Activated gamma-delta T cell treated with Interleukin-2 at 50 U/mL for 16 hours (primary cell): ENCODE measurements at regions not wholly inside any gene's neighbourhood (a gene's known extent, or its start where the extent isn't known, plus 50 kb on each side); places are given as distances from the start of the nearest gene placed in this dataset.

ENCODE experiments used
- DNase-seq: peaks from one replicate; pipeline ENCODE4 v3.0.0-alpha.2; 2020

DNA sequence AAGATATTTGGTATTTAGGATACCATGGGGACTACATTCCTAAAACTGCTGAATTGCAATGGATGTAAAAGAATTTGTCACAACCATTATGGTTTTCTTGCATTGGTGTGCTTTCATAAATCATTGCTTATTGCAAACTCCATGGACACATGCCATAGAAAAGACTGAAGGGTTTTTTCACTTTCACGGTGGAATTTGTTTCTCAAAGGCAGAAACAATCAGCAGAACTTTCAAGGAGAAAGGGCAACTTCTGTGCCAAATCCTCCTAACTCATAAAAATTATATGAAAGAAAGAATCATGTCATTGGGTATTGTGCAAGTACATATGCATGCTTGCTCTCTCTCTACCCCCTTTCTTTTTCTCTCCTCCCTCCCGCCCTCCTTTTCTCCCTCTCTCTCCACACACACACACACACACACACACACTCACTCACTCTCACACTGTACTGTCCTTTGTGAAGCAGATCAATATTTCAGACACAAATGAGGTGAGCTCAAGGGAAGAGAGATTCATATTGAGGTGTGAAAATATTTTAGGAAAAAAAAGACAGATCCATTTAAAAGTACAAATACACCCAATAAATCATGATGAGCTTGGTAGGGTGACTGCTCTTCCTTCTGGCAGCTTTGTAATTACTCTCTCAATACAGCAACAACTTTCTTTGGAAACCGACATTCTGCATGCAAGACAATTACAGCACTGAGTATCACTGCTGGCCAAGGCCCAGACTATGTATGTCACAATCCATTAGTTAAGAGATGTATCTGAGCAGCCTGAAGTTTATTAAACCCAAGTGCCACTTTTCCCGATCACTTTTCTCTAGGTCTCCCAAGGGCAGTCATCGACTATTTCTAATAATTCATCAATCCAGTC, 492.6 kb downstream of the TUSC7 start:
- DNase-seq = no peak

DNA sequence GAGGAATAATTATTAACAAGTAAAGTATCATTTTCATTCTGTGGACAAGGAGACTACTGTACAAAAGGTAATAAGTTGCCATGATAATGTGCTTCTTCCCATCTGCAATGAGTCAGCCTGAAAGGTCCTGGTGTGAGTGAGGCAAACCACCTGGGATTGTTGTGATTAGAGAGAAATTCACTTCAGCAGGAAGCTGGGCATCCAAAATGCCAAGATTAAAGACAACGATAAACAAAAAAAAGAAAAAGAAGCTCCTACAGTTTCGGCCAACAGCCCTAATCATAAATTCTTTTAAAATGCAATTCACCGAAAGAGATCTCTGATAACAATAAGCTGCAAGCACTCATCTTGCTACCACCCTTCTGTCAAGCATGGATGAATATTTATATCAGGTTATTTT, 507.8 kb downstream of the TUSC7 start:
- DNase-seq = no peak

- DNase-seq = no peak
These were observed 508.3 kb downstream of the TUSC7 start for GRCh38 chr3:117217760-117218316.

DNA sequence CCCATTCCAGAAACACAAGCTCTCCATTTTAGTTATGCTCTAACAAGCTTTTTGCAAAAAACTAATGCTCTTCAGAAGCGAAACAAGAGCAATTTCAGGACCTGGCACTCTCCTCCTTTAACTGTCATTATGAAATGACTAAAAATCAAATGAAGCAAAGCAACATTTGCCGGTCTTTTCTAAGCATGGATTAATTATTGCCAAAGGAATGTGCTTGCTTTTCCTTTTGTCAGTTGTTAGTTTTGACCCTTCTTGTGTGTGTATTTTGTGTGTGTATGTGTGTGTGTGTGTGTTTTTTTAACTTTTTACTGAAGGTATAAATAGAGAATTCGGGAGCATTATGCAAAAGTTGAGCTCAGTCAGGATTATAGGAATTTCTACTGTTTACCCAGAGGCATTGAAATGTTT, 509.1 kb downstream of the TUSC7 start:
- no peak for DNase-seq

- DNase-seq = no peak
These were observed 509.7 kb downstream of the TUSC7 start for GRCh38 chr3:117219296-117219695.

DNA sequence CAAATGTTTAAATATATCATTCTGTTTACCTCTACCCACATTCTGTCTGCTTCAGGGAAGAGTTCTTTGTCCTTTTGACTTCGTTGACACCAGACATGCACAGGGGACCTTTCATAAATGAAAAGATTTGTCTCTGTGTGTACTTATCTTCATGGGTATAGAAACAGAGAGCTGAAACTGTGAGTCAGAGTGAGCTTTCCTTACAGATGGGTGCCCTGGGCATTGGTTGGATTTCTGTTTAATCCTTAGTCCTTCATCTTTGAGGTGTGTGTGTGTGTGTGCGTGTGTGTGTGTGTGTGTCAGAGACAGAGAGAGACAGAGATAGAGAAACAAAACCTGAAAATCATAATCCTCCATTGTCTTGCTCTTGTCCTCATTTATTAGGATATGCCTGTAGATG, 517.4 kb downstream of the TUSC7 start:
- DNase-seq = no peak

DNA sequence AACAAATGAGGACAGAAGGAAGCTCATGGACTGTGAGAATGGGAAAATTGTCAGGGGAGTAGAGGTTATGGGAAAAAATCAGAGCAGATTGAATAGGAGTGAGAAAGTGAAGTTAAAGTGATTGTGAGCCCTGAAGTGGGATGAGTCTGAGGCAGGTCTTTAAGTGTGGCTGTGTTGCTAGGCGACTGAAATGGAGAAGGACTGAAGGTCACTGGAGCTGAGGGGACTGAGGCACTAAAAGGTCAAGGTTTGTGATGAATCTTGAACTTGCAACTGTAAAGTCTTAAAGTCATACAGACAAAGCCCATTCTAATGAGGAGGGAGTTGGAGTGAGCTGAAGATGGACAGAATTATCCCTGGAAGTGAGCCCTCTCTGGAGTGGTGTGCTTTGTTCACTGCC, 518.9 kb downstream of the TUSC7 start:
- DNase-seq = no peak

- DNase-seq = no peak
These were observed 521.3 kb downstream of the TUSC7 start for GRCh38 chr3:117230924-117231323.

DNA sequence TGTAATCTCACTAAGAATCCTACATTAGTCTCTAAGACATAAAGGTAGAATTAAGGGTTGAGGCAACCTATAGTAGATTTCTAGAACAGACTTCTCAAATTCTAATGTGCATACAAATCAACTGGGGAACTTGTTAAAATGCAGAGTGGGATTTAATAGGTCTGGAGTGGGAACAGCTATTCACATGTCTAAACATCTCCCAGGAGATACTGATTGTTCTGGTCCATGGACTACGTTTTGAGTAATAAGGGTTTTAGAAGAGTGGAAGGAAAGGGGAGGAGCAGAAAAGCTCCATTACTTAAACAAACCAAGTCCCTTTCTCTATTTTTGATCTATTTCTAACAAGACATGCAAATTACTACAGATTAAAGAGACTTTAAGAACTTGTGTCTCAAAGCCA, 524.8 kb downstream of the TUSC7 start:
- no peak for DNase-seq

GRCh38 chr3:117235304-117235703, 525.7 kb downstream of the TUSC7 start:
- no peak for DNase-seq

- DNase-seq = no peak
These were observed 529.2 kb downstream of the TUSC7 start for GRCh38 chr3:117238806-117239205.

- no peak for DNase-seq
These were observed 534.1 kb downstream of the TUSC7 start for GRCh38 chr3:117243657-117244056.

GRCh38 chr3:117246771-117247555, 537.4 kb downstream of the TUSC7 start:
- no peak for DNase-seq

GRCh38 chr3:117248153-117248552, 538.6 kb downstream of the TUSC7 start:
- DNase-seq = no peak

DNA sequence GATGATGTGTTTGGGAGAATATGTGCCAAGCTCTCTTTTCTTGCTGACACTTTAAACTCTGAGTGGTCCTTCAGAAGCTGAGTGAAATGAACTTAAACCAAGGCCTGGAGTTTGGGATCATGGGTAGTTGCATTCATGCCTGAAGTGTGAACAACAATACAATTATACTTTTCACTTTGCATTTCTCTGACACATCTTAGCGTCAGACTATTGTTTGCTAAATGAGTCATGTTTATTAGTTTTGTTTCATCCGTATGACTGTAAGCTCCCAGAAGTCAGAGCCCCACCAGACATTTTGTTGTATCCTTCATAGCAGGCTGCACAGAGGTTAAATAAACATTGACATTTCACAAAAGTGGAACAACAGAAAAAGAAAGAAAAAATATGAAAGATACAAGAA, 542.6 kb downstream of the TUSC7 start:
- DNase-seq = no peak

- no peak for DNase-seq
These were observed 543.1 kb downstream of the TUSC7 start for GRCh38 chr3:117252651-117253050.

- DNase-seq = no peak
These were observed 544.1 kb downstream of the TUSC7 start for GRCh38 chr3:117253636-117254035.

DNA sequence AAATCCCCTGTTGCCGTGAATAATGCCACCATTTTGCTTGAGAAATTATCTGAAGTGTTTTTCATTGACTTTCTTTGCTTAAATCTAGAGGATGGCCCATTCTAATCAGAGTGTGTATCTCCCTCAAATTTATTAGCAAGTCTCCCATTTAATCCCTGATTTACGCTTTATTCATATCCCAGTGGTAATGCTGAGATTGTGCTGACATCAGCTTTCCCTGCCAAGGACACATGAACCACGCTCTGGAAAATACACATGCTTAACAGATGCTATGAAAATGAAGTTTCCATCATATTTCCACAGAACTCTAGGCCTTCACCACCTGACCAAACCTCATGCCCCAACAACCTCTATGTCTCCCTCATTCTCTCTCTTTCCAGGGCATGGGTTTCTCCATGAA, 545.4 kb downstream of the TUSC7 start:
- no peak for DNase-seq

- DNase-seq = no peak
These were observed 546.2 kb downstream of the TUSC7 start for GRCh38 chr3:117255736-117256135.

- DNase-seq = no peak
These were observed 552.4 kb downstream of the TUSC7 start for GRCh38 chr3:117261983-117262421.

DNA sequence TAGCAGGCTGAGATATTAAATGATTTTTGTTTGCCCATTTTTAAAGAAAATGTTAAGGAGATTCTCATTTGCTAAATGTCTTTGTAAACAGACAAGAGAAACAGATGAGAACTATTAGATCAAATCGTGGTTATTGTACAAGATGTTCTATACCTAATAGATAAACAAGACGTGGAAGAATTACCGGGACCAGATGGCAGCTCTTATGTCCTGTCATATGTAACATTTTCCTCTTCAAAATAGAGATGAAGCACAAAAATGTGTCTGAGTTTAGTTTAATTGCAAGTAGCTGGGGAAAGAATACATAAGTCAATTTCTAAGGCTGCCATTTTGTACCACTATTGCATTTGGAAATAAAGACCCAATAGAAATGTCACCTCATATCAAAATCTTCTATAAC, 553.7 kb downstream of the TUSC7 start:
- no peak for DNase-seq

DNA sequence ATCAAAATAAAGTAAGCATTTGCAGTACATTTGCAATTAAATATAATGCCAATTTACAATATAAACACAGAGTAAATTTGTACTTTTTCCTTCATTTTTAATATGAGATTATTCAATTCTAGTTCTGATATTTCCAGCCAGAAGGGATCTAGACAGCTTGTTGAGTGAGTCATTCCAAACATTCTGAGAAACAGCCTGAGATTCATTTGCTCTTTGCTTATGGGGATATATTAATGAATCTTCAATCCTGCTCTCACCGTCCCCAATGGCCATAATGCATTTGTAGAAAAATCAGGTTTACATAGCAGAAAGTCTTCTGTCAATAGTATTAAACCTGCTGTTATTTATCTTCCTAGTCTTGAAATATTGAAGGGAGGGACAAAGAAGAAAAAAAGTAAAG, 554.2 kb downstream of the TUSC7 start:
- no peak for DNase-seq

DNA sequence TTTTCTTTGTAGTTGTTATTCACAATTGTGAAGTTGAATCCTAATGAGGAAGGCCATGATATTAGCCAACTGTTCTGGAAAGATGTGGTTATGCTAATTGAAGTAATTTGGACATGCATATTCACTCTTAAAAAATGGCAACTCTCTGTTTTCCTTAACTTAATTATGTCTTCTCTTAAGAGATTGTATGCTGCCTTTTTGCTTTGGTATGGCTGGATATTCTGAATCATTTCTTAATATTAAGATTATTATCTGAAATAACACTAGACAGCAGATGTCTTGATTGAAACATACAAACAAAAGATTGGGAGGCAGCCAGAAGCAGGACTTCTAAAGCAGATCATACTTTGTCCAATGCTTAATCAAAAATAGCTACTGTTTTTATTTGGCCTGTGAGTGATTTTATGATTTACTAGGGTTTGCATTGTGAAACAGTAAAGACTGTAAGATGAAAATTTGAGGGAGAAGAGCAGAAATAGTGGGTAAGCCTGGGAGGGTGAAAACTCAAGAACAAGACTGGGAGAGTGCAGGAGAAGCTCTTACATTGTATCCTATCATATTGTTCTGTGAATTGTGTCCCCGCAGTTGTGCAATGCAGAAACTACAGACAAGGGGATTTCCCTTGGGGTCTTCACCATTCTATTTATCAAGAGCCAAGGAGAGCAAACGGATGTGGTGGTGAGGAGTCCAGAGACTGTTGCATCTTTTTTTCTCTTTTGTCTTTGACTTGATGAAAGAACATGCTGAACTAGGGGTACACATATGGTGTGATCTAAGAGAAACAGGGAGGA, 554.8 kb downstream of the TUSC7 start:
- no peak for DNase-seq
